MG63 (cell line): ENCODE measurements at regions not wholly inside any gene's neighbourhood (a gene's known extent, or its start where the extent isn't known, plus 50 kb on each side); places are given as distances from the start of the nearest gene placed in this dataset.

ENCODE experiments used
- DNase-seq: peaks from one replicate; pipeline ENCODE4 v3.0.0-alpha.2; 2020
- H3K27me3 ChIP-seq: fragments of 250-450 bp; sonication (Bioruptor Pico); 2 replicates; pipeline ENCODE4 v1.5.1; 2020; ENCODE audit warnings: mild to moderate bottlenecking, moderate library complexity
- H3K36me3 ChIP-seq: fragments of 250-450 bp; sonication (Bioruptor Pico); 2 replicates; pipeline ENCODE4 v1.5.1; 2020; ENCODE audit warnings: mild to moderate bottlenecking, moderate library complexity
- H3K4me3 ChIP-seq: fragments of 250-450 bp; sonication (Bioruptor Pico); 2 replicates; pipeline ENCODE4 v1.5.1; 2020; ENCODE audit warnings: mild to moderate bottlenecking, moderate library complexity
- H3K9me3 ChIP-seq: fragments of 250-450 bp; sonication (Bioruptor Pico); 2 replicates; pipeline ENCODE4 v1.5.1; 2020; ENCODE audit warnings: mild to moderate bottlenecking, moderate library complexity

GRCh38 chr6:150456466-150456865 lies 87.7 kb downstream of the IYD start:
- Histone ChIP-seq H3K4me3 (no peak overlapping the region), H3K36me3 (no peaks in the 10 kb centered on the region), H3K27me3 (no peaks in the 10 kb centered on the region), H3K9me3 (no peaks in the 10 kb centered on the region)
- no peak for DNase-seq

- DNase-seq, result no peak
- Histone ChIP-seq H3K27me3 (no peaks in the 10 kb centered on the region), H3K9me3 (no peaks in the 10 kb centered on the region), H3K36me3 (no peaks in the 10 kb centered on the region), H3K4me3 (no peak overlapping the region)
These were observed 88.3 kb downstream of the IYD start for GRCh38 chr6:150456902-150457643.

- no peak for DNase-seq
- H3K4me3 ChIP-seq, result no peak overlapping the region
- no peaks in the 10 kb centered on the region for H3K36me3 ChIP-seq
- H3K27me3 ChIP-seq, result no peaks in the 10 kb centered on the region
- H3K9me3 ChIP-seq, result no peaks in the 10 kb centered on the region
These were observed 89.8 kb downstream of the IYD start for GRCh38 chr6:150458579-150458978.

GRCh38 chr6:150463852-150464251 lies 95.0 kb downstream of the IYD start:
- no peak for DNase-seq
- no peaks in the 10 kb centered on the region for H3K9me3 ChIP-seq
- no peak overlapping the region for H3K4me3 ChIP-seq
- H3K36me3 ChIP-seq, result no peaks in the 10 kb centered on the region
- no peaks in the 10 kb centered on the region for H3K27me3 ChIP-seq

GRCh38 chr6:150464966-150465365 lies 96.2 kb downstream of the IYD start:
- Histone ChIP-seq H3K4me3 (no peak overlapping the region), H3K9me3 (no peaks in the 10 kb centered on the region), H3K27me3 (no peaks in the 10 kb centered on the region), H3K36me3 (no peaks in the 10 kb centered on the region)
- no peak for DNase-seq

GRCh38 chr6:150465610-150466009 lies 96.8 kb downstream of the IYD start:
- Histone ChIP-seq H3K27me3 (no peaks in the 10 kb centered on the region), H3K9me3 (no peaks in the 10 kb centered on the region), H3K4me3 (no peak overlapping the region), H3K36me3 (no peaks in the 10 kb centered on the region)
- DNase-seq, result no peak

- Histone ChIP-seq H3K27me3 (no peaks in the 10 kb centered on the region), H3K36me3 (no peaks in the 10 kb centered on the region), H3K9me3 (no peaks in the 10 kb centered on the region), H3K4me3 (no peak overlapping the region)
- DNase-seq, result no peak
These were observed 97.4 kb downstream of the IYD start for GRCh38 chr6:150466196-150466595.

GRCh38 chr6:150470131-150470530 lies 101.3 kb downstream of the IYD start:
- DNase-seq, result no peak
- peaks cover 2% of the 10 kb centered on the region for H3K27me3 ChIP-seq
- no peaks in the 10 kb centered on the region for H3K9me3 ChIP-seq
- no peak overlapping the region for H3K4me3 ChIP-seq
- no peaks in the 10 kb centered on the region for H3K36me3 ChIP-seq

- H3K9me3 ChIP-seq, result no peaks in the 10 kb centered on the region
- H3K4me3 ChIP-seq, result no peak overlapping the region
- H3K36me3 ChIP-seq, result no peaks in the 10 kb centered on the region
- H3K27me3 ChIP-seq, result peaks cover 2% of the 10 kb centered on the region
- no peak for DNase-seq
These were observed 102.3 kb downstream of the IYD start for GRCh38 chr6:150470960-150471665.

- Histone ChIP-seq H3K36me3 (no peaks in the 10 kb centered on the region), H3K4me3 (no peak overlapping the region), H3K9me3 (no peaks in the 10 kb centered on the region), H3K27me3 (no peaks in the 10 kb centered on the region; the same call in 1 of the 2 replicates)
- DNase-seq, result no peak
These were observed 110.1 kb downstream of the IYD start for GRCh38 chr6:150478656-150479545.

- Histone ChIP-seq H3K4me3 (no peak overlapping the region), H3K36me3 (no peaks in the 10 kb centered on the region), H3K9me3 (no peaks in the 10 kb centered on the region), H3K27me3 (no peaks in the 10 kb centered on the region)
- DNase-seq, result no peak
These were observed 114.1 kb downstream of the IYD start for GRCh38 chr6:150482883-150483409.

- DNase-seq, result no peak
- no peak overlapping the region for H3K4me3 ChIP-seq
- H3K27me3 ChIP-seq, result no peaks in the 10 kb centered on the region
These were observed 114.3 kb upstream of the PLEKHG1 start for GRCh38 chr6:150485161-150485958.

GRCh38 chr6:150486048-150486447 lies 113.6 kb upstream of the PLEKHG1 start:
- DNase-seq, result no peak
- H3K27me3 ChIP-seq, result no peaks in the 10 kb centered on the region
- no peaks in the 10 kb centered on the region for H3K9me3 ChIP-seq
- no peaks in the 10 kb centered on the region for H3K36me3 ChIP-seq
- no peak overlapping the region for H3K4me3 ChIP-seq

More at GRCh38 chr6:150485161-150485958, 114.3 kb upstream of the PLEKHG1 start:
- Histone ChIP-seq H3K9me3 (no peaks in the 10 kb centered on the region), H3K36me3 (no peaks in the 10 kb centered on the region)

GRCh38 chr6:150490586-150490985 lies 109.1 kb upstream of the PLEKHG1 start:
- Histone ChIP-seq H3K4me3 (no peak overlapping the region), H3K9me3 (no peaks in the 10 kb centered on the region), H3K36me3 (no peaks in the 10 kb centered on the region), H3K27me3 (no peaks in the 10 kb centered on the region)
- DNase-seq, result no peak

- DNase-seq, result no peak
- no peaks in the 10 kb centered on the region for H3K27me3 ChIP-seq
- no peak overlapping the region for H3K4me3 ChIP-seq
These were observed 108.4 kb upstream of the PLEKHG1 start for GRCh38 chr6:150491131-150491810.

GRCh38 chr6:150491811-150492172 lies 107.9 kb upstream of the PLEKHG1 start:
- no peak for DNase-seq
- no peaks in the 10 kb centered on the region for H3K27me3 ChIP-seq
- H3K36me3 ChIP-seq, result no peaks in the 10 kb centered on the region
- no peaks in the 10 kb centered on the region for H3K9me3 ChIP-seq
- H3K4me3 ChIP-seq, result no peak overlapping the region

More at GRCh38 chr6:150491131-150491810, 108.4 kb upstream of the PLEKHG1 start:
- Histone ChIP-seq H3K36me3 (no peaks in the 10 kb centered on the region), H3K9me3 (no peaks in the 10 kb centered on the region)
